ENCODE measurements at regions not wholly inside any gene's neighbourhood (a gene's known extent, or its start where the extent isn't known, plus 50 kb on each side); places are given as distances from the start of the nearest gene placed in this dataset.

DNA sequence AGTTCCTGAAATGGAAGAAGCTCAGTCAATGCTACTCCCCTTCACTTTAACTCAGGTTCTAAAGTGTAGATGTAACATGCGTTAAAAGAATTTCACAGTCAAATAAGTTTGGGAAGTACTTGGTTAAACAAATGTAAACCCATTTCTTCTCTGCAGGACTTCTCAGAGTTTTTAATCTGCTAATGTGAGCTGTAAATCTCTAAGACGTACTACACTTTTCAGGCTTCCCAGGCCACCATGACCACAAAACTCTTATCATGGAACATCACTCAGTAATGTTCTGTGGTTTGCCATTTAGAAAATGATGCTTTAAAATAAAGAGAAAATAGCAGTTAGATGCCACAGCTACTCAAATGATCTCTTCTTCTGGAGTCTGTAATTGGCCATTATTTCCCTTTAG, 104.3 kb downstream of the HHIPL2 start:
- Histone ChIP-seq H3K18ac (ENCODE audit: extremely low read depth, low read length) (no peak overlapping the region), H2AK5ac (ENCODE audit: low read depth, low read length) (no peak overlapping the region), H3K79me1 (ENCODE audit: low read depth, low read length) (no peaks in the 10 kb centered on the region), H3K23me2 (ENCODE audit: low read depth, low read length) (no peaks in the 10 kb centered on the region), H2BK5ac (ENCODE audit: low read depth, low read length) (no peak overlapping the region), H2BK20ac (ENCODE audit: low read length) (no peak overlapping the region), H3K4ac (replicated peaks; ENCODE audit: insufficient read length, low read depth, low read length) (no peak overlapping the region), H2BK120ac (replicated peaks; ENCODE audit: low read depth, low read length) (no peak overlapping the region), H3K14ac (ENCODE audit: insufficient read length) (no peak overlapping the region), H3K56ac (replicated peaks; ENCODE audit: insufficient read length, low read depth, low read length) (no peak overlapping the region), H3K36me3 (ENCODE audit: control insufficient read depth in 2 of 4, insufficient read depth in 4 of 4, low read length in 3 of 4) (no peaks in the 10 kb centered on the region), H3K4me3 (ENCODE audit: extremely low read depth in 1 of 4, insufficient read depth in 2 of 4, low read depth in 3 of 4, low read length in 4 of 4) (no peak overlapping the region), H2BK12ac (ENCODE audit: low read depth, low read length) (no peak overlapping the region), H2AFZ (ENCODE audit: low read length) (no peak overlapping the region), H2BK15ac (ENCODE audit: low read length) (no peak overlapping the region), H3K4me2 (ENCODE audit: insufficient read depth in 1 of 2, low read depth in 2 of 2, low read length in 2 of 2) (no peak overlapping the region), H3K23ac (ENCODE audit: insufficient read length) (no peak overlapping the region), H4K20me1 (replicated peaks in 1 of 2; ENCODE audit: control insufficient read depth in 1 of 2, insufficient read depth in 2 of 2, low read length in 2 of 2) (no peaks in the 10 kb centered on the region), H4K91ac (replicated peaks; ENCODE audit: insufficient read length, low read length) (no peak overlapping the region), H3K27me3 (replicated peaks in 1 of 4; ENCODE audit: control insufficient read depth in 3 of 4, extremely low read depth in 1 of 4, insufficient read depth in 3 of 4, low read length in 3 of 4) (peaks cover 0 to 2% (median 0%) of the 10 kb centered on the region in 4 experiments; a peak in 1 of 7 replicates), H3K4me1 (replicated peaks in 1 of 4; ENCODE audit: control insufficient read depth in 3 of 4, insufficient read depth in 4 of 4, low read length in 3 of 4) (peaks cover 0 to 3% (median under 1%) of the 10 kb centered on the region in 4 experiments; a peak in 2 of 7 replicates), H4K8ac (ENCODE audit: extremely low read depth, insufficient read depth, low read length) (no peak overlapping the region), H3K9me3 (ENCODE audit: insufficient read depth in 2 of 2, low read depth in 1 of 2, low read length in 1 of 2) (no peaks in the 10 kb centered on the region), H3K79me2 (ENCODE audit: control insufficient read depth in 1 of 2, insufficient read depth in 2 of 2, low read length in 2 of 2) (no peaks in the 10 kb centered on the region), H3K9ac (replicated peaks in 1 of 4; ENCODE audit: extremely low read depth in 1 of 4, low read depth in 3 of 4, low read length in 3 of 4) (no peak overlapping the region), H3K27ac (ENCODE audit: low read depth, low read length) (no peak overlapping the region), H4K5ac (ENCODE audit: insufficient read length, low read depth, low read length) (no peak overlapping the region)
- DNase-seq (ENCODE audit: low read depth in 1 of 2, low spot score in 2 of 2) (no peak), FAIRE-seq (no peak)
- WGBS, 2 experiments (ENCODE audit: extremely low coverage in 1 of 2, insufficient coverage in 1 of 2, insufficient read length in 1 of 2, insufficient replicate concordance in 2 of 2, low coverage in 1 of 2, low lambda C conversion rate in 2 of 2, missing lambda C conversion rate in 1 of 2): 75% methylated on average over 2 of the region's 2 CpGs; no CpG with 5 or more reads in 1 of the 2 experiments
- ChIA-PET POLR2A (ENCODE audit: partially characterized antibody) (no interaction called here), CTCF (ENCODE audit: partially characterized antibody) (interaction anchor here (0.8 to 2.5 kb wide), 2 partner anchors 11 to 231 kb away, joined by 3 to 24 read pairs; no protein-coding TSS in a partner anchor)
- no peak for TF ChIP-seq CEBPB (IDR thresholded peaks at IDR 0.05; ENCODE audit: low read depth, low read length)
- no peak for TF ChIP-seq RNF2 (IDR thresholded peaks at IDR 0.05; ENCODE audit: borderline replicate concordance, low read depth, low read length, missing control alignments, poor library complexity, severe bottlenecking)
- TF ChIP-seq SP4 (IDR thresholded peaks at IDR 0.05; ENCODE audit: low read length): no peak
- TF ChIP-seq TCF12 (IDR thresholded peaks at IDR 0.05; ENCODE audit: low read depth, low read length): no peak
- TF ChIP-seq GTF2F1 (IDR thresholded peaks at IDR 0.05; ENCODE audit: borderline replicate concordance, low read depth, low read length): no peak
- TF ChIP-seq SIRT6 (IDR thresholded peaks at IDR 0.05; ENCODE audit: low read length): no peak
- no peak for TF ChIP-seq MAFK (IDR thresholded peaks at IDR 0.05; ENCODE audit: low read depth, low read length)
- TF ChIP-seq NANOG (IDR thresholded peaks at IDR 0.05; ENCODE audit: insufficient read depth, low read depth, low read length, poor library complexity, severe bottlenecking): no peak
- no peak for TF ChIP-seq RBBP5 (IDR thresholded peaks at IDR 0.05; ENCODE audit: borderline replicate concordance, low read depth, low read length)
- TF ChIP-seq EP300 (IDR thresholded peaks at IDR 0.05; ENCODE audit: borderline replicate concordance in 1 of 2, low read depth in 2 of 2, low read length in 2 of 2): no peak
- TF ChIP-seq E2F6 (IDR thresholded peaks at IDR 0.05): no peak
- TF ChIP-seq JUND (IDR thresholded peaks at IDR 0.05; ENCODE audit: low read length): no peak
- TF ChIP-seq, protein P1, sequence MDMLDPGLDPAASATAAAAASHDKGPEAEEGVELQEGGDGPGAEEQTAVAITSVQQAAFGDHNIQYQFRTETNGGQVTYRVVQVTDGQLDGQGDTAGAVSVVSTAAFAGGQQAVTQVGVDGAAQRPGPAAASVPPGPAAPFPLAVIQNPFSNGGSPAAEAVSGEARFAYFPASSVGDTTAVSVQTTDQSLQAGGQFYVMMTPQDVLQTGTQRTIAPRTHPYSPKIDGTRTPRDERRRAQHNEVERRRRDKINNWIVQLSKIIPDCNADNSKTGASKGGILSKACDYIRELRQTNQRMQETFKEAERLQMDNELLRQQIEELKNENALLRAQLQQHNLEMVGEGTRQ (IDR thresholded peaks at IDR 0.05; ENCODE audit: low read length): no peak

All from H1 (cell line).